K562 (cell line): ENCODE measurements at regions not wholly inside any gene's neighbourhood (a gene's known extent, or its start where the extent isn't known, plus 50 kb on each side); places are given as distances from the start of the nearest gene placed in this dataset.

Experiments used
- ADNP ChIP-seq: fragments of 200-800 bp; sonication (Bioruptor generic); IDR thresholded peaks from 2 replicates; pipeline ENCODE4 v1.6.1; 2016; ENCODE audit warnings: missing genetic modification characterization, missing compliant biosample characterization
- ARID1B ChIP-seq: fragments of 450-650 bp; IDR thresholded peaks from 2 replicates; pipeline ENCODE4 v1.6.1; 2016; ENCODE audit warnings: antibody characterized with exemption, mild to moderate bottlenecking, inconsistent platforms
- ELK1 ChIP-seq: sonication (generic); formaldehyde crosslinking; IDR thresholded peaks from 2 replicates; pipeline ENCODE4 v1.8.1; 2022; ENCODE audit warnings: missing genetic modification reagents
- MAX ChIP-seq: sonication (generic); formaldehyde crosslinking; IDR thresholded peaks from 2 replicates; pipeline ENCODE4 v1.9.0; 2022; ENCODE audit warnings: mild to moderate bottlenecking, missing genetic modification reagents
- MCM5 ChIP-seq: fragments of 450-650 bp; IDR thresholded peaks from 2 replicates; pipeline ENCODE4 v1.6.1; 2016; ENCODE audit warnings: low read depth
- NCOA2 ChIP-seq, 2 experiments: fragments of 450-650 bp; IDR thresholded peaks; 2 replicates each; pipeline ENCODE4 v1.6.1; 2018; ENCODE audit warnings: mild to moderate bottlenecking in 2 of 2, moderate library complexity in 1 of 2; ENCODE audit not compliant: partially characterized antibody in 2 of 2
- NFIC ChIP-seq: fragments of 450-650 bp; IDR thresholded peaks from 2 replicates; pipeline ENCODE4 v1.6.1; 2017; ENCODE audit warnings: mild to moderate bottlenecking, inconsistent platforms
- NKRF ChIP-seq: fragments of 450-650 bp; IDR thresholded peaks from 2 replicates; pipeline ENCODE4 v1.6.1; 2016; ENCODE audit warnings: borderline replicate concordance
- PBX2 ChIP-seq, 2 experiments: IDR thresholded peaks in 1 of 2; conservative IDR thresholded peaks in 1 of 2; 2 replicates each; pipeline ENCODE4 v1.6.1; 2016; ENCODE audit warnings: low read depth in 2 of 2, mild to moderate bottlenecking in 1 of 2, missing compliant biosample characterization in 1 of 2, missing genetic modification characterization in 1 of 2, moderate library complexity in 1 of 2
- PRDM10 ChIP-seq: fragments of 450-650 bp; IDR thresholded peaks from 2 replicates; pipeline ENCODE4 v1.6.1; 2018; ENCODE audit not compliant: partially characterized antibody
- SIN3B ChIP-seq: fragments of 450-650 bp; IDR thresholded peaks from 2 replicates; pipeline ENCODE4 v1.6.1; 2017; ENCODE audit warnings: low read depth, mild to moderate bottlenecking, moderate library complexity
- SRSF1 ChIP-seq: fragments of 200-400 bp; formaldehyde crosslinking; IDR thresholded peaks from 2 replicates; pipeline ENCODE4 v1.6.1; 2017; ENCODE audit warnings: mild to moderate bottlenecking, low read depth, low read length, moderate library complexity
- TAF15 ChIP-seq: fragments of 200-400 bp; formaldehyde crosslinking; IDR thresholded peaks from 2 replicates; pipeline ENCODE4 v1.6.1; 2017; ENCODE audit warnings: mild to moderate bottlenecking, low read depth, low read length, moderate library complexity
- UBTF ChIP-seq, 2 experiments: IDR thresholded peaks; 2 replicates each; pipeline ENCODE4 v1.6.1; 2012; ENCODE audit warnings: improper control_type of control experiment in 2 of 2, low read depth in 2 of 2, low read length in 2 of 2, borderline replicate concordance in 1 of 2

- TF ChIP-seq PRDM10 (no peak), SRSF1 (no peak), UBTF (IDR thresholded peaks at IDR 0.05; ENCODE audit: borderline replicate concordance in 1 of 2, low read depth in 2 of 2, low read length in 2 of 2) (no peak), ARID1B (peak; percentile 78), NFIC (peak; percentile 14; the same call in 1 of the 2 replicates), SIN3B (no peak), MCM5 (no peak), NCOA2 (IDR thresholded peaks at IDR 0.05; ENCODE audit: partially characterized antibody in 2 of 2) (no peak), NKRF (no peak), PBX2 (CRISPR knock-in tag; IDR thresholded peaks at IDR 0.05; ENCODE audit: low read depth) (no peak), PBX2 (tag; conservative IDR thresholded peaks at IDR 0.05; ENCODE audit: low read depth) (peak; percentile 69), ELK1 (no peak), TAF15 (no peak), ADNP (no peak), MAX (no peak)
Observed at GRCh38 chr15:39358441-39359041, 222.3 kb upstream of the THBS1 start (continued).
